GM06990 (cell line): ENCODE measurements at regions not wholly inside any gene's neighbourhood (a gene's known extent, or its start where the extent isn't known, plus 50 kb on each side); places are given as distances from the start of the nearest gene placed in this dataset.

Experiments used
- DNase-seq: peaks from one replicate; pipeline ENCODE4 v3.0.0-alpha.2; 2011; ENCODE audit not compliant: insufficient read length; ENCODE audit errors: extremely low read depth
- H3K27me3 ChIP-seq: replicated peaks from 2 replicates; pipeline ENCODE4 v1.6.0; 2011; ENCODE audit warnings: low read length; ENCODE audit not compliant: control insufficient read depth, insufficient read depth
- H3K36me3 ChIP-seq: 2 replicates; pipeline ENCODE4 v1.5.1; 2011; ENCODE audit warnings: low read length; ENCODE audit not compliant: control insufficient read depth, insufficient read depth
- H3K4me3 ChIP-seq: replicated peaks from 2 replicates; pipeline ENCODE4 v1.5.1; 2011; ENCODE audit warnings: low read depth, mild to moderate bottlenecking, control low read depth, low read length
- TF ChIP-seq, protein P1 (sequence below): IDR thresholded peaks from 2 replicates; pipeline ENCODE4 v1.5.1; 2011; ENCODE audit warnings: low read length, control low read depth, mild to moderate bottlenecking, inconsistent platforms; ENCODE audit not compliant: insufficient read depth, poor library complexity, severe bottlenecking

DNA sequence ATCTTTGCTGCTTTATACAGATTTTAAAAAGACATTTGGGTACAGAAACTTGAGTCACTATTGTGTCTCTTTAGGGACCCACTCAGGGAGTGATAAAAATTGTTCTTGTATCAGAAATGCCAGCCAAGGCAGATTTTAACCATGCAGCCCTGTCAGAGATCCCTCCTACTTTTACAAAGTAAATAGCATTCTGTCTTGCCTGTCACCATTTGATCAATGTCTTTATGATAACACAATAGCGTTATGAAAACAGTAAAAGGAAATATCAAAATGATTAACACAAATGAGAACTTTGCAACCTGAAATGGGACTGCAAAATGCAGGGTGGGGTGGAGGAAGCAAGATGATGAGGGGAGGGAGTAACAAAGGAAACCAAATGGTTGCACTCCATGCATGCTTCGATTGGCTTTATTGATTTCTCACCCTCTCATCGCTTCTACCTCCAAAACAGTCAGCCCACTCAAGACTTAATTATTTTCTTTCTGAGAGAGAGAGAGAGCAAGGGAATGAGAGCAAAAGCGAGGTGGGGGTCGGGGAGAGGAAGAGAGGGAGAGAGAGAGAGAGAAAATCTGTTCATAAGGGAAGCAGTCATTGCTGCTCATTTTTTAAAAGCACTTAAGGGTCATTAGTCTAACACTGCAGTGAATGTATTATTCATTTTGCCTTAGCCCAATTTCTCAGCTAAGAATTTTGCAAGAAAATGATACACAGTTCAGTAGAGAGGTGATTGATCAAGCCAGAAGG, 576.5 kb downstream of the CSNK1G3 start:
- H3K4me3 ChIP-seq = no peak overlapping the region
- no peak for DNase-seq
- no peaks in the 10 kb centered on the region for H3K27me3 ChIP-seq
- TF ChIP-seq, protein P1, sequence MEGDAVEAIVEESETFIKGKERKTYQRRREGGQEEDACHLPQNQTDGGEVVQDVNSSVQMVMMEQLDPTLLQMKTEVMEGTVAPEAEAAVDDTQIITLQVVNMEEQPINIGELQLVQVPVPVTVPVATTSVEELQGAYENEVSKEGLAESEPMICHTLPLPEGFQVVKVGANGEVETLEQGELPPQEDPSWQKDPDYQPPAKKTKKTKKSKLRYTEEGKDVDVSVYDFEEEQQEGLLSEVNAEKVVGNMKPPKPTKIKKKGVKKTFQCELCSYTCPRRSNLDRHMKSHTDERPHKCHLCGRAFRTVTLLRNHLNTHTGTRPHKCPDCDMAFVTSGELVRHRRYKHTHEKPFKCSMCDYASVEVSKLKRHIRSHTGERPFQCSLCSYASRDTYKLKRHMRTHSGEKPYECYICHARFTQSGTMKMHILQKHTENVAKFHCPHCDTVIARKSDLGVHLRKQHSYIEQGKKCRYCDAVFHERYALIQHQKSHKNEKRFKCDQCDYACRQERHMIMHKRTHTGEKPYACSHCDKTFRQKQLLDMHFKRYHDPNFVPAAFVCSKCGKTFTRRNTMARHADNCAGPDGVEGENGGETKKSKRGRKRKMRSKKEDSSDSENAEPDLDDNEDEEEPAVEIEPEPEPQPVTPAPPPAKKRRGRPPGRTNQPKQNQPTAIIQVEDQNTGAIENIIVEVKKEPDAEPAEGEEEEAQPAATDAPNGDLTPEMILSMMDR = no peak
- no peaks in the 10 kb centered on the region for H3K36me3 ChIP-seq

DNA sequence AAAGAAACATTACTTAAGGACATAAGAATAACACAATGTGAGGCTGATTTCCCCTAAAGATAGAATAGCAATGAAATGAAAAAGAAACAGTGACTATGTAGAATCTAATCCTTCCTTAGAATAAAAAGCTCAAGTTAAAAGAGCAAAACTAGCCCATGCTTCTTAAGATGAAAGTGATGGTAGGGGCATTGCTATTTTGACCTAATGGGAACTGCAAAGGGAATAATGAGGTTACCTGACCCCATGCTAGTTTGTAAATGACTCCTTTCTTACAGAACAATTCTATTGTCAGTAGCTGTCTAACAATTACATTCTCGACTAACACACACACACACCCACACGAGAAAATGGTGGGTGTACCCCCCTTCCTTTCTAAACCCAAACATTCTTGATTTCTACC, 575.8 kb downstream of the CSNK1G3 start:
- Histone ChIP-seq H3K27me3 (no peaks in the 10 kb centered on the region), H3K36me3 (no peaks in the 10 kb centered on the region), H3K4me3 (no peak overlapping the region)
- DNase-seq = no peak
- TF ChIP-seq, protein P1 = no peak

DNA sequence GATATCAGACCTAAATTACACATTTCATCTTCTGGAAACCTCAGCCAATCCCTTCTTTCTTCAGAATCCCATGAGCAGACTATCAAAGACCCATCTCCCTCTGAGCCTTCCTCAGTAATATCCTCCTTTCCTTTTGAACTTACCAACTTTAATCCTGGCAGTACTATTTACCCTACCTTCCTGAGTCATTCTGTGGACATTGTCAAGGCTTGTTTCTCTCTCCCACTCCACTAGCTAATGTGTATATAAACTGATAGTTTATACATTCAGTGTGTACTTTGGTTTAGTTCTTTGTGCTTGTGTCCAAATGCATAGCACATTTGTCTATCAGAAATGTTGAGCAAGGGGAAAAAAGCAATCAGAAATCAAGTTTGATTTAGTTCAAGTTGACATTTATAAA, 568.3 kb downstream of the CSNK1G3 start:
- no peak overlapping the region for H3K4me3 ChIP-seq
- no peaks in the 10 kb centered on the region for H3K27me3 ChIP-seq
- TF ChIP-seq, protein P1 = no peak
- no peak for DNase-seq
- no peaks in the 10 kb centered on the region for H3K36me3 ChIP-seq

DNA sequence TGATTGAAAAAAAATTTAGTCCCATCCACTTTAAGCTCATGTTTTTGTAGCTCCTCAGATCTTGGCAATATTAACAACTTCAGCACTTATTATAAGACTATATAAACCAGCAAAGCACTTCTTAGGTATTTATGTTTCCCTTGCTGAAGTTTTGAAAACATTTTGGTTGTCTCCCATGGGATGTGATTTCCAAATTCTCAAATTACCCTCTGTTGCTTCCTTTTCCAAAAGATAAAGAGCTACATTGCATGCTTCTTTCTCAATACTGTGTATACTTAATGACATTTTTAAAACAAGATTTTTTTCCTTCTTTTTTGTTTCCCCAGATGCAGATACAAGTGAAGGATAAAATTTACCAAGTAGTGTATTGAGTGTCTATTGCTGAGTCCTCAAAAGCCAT, 567.1 kb downstream of the CSNK1G3 start:
- TF ChIP-seq, protein P1 = no peak
- no peak overlapping the region for H3K4me3 ChIP-seq
- no peaks in the 10 kb centered on the region for H3K36me3 ChIP-seq
- no peak for DNase-seq
- H3K27me3 ChIP-seq = no peaks in the 10 kb centered on the region

DNA sequence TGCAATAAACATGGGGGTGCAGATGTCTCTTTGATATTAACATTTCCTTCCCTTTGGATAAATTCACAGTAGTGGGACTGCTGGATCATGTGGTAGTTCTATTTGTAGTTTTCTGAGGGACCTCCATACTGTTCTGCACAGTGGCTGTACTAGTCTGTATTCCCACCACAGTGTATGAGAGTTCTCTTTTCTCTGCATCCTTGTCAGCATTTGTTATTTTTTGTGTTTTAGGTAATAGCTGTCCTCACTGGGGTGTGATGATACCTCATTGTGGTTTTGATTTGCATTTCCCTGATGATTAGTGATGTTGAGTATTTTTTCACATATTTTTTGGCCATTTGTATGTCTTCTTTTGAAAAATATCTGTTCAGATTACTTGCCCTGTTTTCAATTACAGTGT, 562.5 kb downstream of the CSNK1G3 start:
- Histone ChIP-seq H3K27me3 (no peaks in the 10 kb centered on the region), H3K36me3 (no peaks in the 10 kb centered on the region), H3K4me3 (no peak overlapping the region)
- TF ChIP-seq, protein P1 = no peak
- no peak for DNase-seq

DNA sequence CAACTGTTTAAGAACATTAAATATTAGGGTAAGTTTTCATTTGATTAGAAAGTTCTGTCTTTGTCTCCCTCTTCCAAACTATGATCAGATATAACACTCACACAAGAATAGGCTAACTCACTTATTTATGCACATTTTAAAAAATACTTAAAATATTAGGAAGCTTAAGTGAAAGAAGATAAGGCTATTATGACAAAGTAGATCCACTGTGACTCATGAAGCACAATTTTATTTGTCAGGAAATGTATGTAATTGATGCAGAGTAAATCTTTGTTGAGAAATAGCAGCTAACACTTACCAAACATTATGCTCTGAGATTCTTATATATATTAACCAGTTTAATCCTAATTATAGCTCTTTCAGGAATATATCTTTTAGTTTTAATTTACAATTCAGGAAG, 560.6 kb downstream of the CSNK1G3 start:
- TF ChIP-seq, protein P1 = no peak
- Histone ChIP-seq H3K4me3 (no peak overlapping the region), H3K36me3 (no peaks in the 10 kb centered on the region), H3K27me3 (no peaks in the 10 kb centered on the region)
- no peak for DNase-seq
